HG03354 (cell line): ENCODE measurements at regions not wholly inside any gene's neighbourhood (a gene's known extent, or its start where the extent isn't known, plus 50 kb on each side); places are given as distances from the start of the nearest gene placed in this dataset.

Experiments
- ATAC-seq: cut with Tn5 transposase; IDR thresholded peaks from one replicate; pipeline ENCODE4 v1.9.1; 2021; ENCODE audit warnings: mild to moderate bottlenecking; ENCODE audit not compliant: unreplicated experiment, poor library complexity, severe bottlenecking

GRCh38 chr7:45495618-45496017 lies 78.5 kb upstream of the ADCY1 start:
- no peak for ATAC-seq

- no peak for ATAC-seq
Observed at GRCh38 chr7:45500257-45500656, 73.9 kb upstream of the ADCY1 start.

- no peak for ATAC-seq
Observed at GRCh38 chr7:45501791-45502190, 72.4 kb upstream of the ADCY1 start.

- no peak for ATAC-seq
Observed at GRCh38 chr7:45506059-45506458, 68.1 kb upstream of the ADCY1 start.

- no peak for ATAC-seq
Observed at GRCh38 chr7:45509222-45509621, 64.9 kb upstream of the ADCY1 start.

GRCh38 chr7:45511721-45512597 lies 62.2 kb upstream of the ADCY1 start:
- ATAC-seq: no peak

- ATAC-seq: no peak
Observed at GRCh38 chr7:45514944-45515343, 59.2 kb upstream of the ADCY1 start.

- no peak for ATAC-seq
Observed at GRCh38 chr7:45515346-45515745, 58.8 kb upstream of the ADCY1 start.
